GM19455 (cell line): ENCODE measurements at regions not wholly inside any gene's neighbourhood (a gene's known extent, or its start where the extent isn't known, plus 50 kb on each side); places are given as distances from the start of the nearest gene placed in this dataset.
"Not testable (repeated sequence)": the region's sequence is repeated elsewhere in the genome, so short reads cannot be mapped to it uniquely, and the experiment has no call there.

Experiments
- ATAC-seq: cut with Tn5 transposase; IDR thresholded peaks from one replicate; pipeline ENCODE4 v1.9.1; 2021; ENCODE audit not compliant: unreplicated experiment

- ATAC-seq: no peak
Measured at GRCh38 chr13:78876915-78877549, 218.1 kb upstream of the OBI1 start.

- ATAC-seq: no peak
Measured at GRCh38 chr13:78875792-78876580, 217.0 kb upstream of the OBI1 start.

DNA sequence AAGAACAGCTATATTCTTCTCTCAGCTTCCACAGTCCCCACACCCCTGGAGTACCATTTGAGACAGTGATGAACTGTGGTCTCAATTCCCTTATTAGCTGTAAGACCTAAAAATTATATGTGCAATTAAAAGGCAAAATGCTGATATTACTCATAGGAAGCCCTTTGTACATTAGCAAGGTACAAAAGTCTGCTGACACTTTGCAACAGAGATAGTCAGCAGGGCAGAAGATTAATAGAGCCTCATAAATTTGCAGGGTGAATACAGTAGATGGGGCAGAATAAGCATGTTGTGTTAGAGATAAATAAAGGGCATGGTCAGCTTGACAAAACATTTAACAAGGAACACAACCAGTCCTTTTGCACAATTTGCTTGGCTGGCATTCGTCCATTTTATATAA is 210.0 kb upstream of the OBI1 start:
- ATAC-seq: no peak

GRCh38 chr13:78867655-78868054 is 208.7 kb upstream of the OBI1 start:
- ATAC-seq: no peak

DNA sequence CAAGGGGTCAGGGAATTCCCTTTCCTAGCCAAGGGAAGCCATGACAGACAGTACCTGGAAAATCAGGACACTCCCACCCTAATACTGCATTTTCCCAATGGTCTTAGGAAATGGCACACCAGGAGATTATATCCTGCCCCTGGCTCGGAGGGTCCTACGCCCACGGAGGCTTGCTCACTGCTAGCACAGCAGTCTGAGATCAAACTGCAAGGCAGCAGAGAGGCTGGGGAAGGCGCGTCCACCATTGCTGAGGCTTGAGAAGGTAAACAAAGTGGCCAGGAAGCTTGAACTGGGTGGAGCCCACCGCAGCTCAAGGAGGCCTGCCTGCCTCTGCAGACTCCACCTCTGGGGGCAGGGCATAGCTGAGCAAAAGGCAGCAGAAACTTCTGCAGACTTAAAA is 207.1 kb upstream of the OBI1 start:
- not testable (repeated sequence) for ATAC-seq

- ATAC-seq: no peak
Measured at GRCh38 chr13:78862446-78862845, 203.5 kb upstream of the OBI1 start.

DNA sequence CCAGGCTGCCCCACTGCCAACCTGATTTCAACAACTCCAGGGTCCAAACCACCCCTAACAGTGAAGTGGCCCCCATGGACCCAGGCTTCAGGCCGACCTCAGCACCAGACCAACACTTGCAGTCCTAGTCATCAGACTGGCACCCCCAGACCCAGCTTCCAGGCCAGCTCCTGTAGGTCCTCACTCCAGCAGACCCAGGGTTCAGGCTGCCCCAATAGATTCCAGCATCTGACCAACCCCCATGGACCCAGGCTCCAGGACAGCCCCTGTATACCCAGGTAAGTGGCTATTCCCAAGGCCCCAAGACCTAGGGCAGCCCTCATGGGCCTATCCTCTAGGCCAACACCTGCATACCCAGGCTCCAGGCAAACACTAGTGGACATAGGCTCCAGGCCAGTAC is 193.8 kb upstream of the OBI1 start:
- no peak for ATAC-seq

DNA sequence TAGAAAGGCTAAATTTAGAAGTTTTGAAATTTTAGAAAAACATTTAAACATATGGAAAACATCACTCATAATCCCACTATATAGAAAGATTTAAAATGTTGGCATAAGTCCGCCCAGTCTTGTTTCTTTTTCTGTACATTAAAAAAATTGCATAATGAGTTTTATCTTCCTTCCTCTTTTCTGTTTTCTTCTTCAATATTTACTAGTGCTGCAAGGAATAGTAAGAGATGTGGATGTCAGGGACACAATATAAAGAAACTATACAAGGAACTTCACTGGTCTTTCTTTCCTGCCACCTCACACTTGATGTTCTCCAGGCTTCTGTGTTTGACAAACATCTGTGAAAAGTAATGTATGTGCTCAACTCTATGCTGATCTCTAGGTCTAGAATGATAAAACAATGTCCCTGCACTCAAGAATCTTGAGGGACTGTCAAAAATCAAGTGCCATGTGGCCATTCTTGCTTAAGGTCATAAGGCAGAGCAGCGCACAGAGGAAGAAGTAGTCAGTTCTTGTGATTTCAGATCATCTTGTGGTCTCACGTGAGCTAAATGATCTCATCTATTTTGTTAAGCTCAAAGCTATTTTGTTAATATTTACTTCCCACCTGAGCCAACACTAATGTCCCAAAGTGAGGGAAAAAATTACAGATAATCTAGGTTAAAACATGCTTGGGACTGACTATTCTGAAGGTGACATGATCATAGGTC is 186.9 kb upstream of the OBI1 start:
- no peak for ATAC-seq

DNA sequence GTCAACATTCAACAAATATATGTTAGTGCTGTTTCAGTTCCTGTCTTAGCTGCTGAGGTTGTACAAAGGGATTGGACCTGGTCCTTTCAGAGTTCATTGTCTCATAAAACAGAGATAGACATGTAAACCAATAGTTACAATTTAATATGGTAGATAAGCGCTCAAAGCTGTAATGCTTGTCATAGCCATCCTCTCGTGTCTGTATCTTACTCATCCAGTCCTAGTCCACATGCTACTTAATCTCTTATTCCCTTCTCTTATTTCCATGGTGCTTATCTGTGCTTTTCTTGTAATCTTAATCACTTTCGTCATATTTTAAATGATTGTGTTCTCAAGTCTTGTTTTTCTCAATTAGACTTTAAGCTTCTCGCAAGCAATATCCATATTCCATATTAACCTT is 185.2 kb upstream of the OBI1 start:
- no peak for ATAC-seq

DNA sequence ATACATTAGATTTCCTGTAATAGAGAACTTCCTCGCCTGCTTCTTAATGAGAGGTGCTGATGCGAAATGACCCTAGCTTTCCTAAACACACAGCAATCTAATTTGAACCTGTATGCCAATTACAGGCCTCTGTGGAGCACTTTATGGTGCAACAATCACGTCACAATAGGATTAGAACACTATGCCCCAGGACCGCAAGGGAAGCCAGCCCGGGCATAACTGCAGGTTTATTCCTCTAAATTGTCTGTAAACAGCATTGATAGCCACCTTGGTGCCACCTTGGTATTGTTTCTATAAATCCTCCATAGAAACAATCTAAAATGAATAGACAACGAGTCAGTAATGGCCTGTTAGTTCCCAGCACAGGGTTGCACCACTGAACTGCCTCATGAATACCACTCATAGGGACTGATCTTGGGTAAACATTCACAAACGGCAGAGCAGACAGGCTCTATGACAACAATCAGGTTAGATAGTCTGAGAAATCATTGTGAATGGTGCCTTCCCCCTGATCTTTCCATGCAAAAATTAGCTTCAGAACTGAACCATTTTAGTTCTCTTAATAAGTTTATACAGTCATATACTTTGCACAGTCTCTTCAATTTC is 182.5 kb upstream of the OBI1 start:
- no peak for ATAC-seq

DNA sequence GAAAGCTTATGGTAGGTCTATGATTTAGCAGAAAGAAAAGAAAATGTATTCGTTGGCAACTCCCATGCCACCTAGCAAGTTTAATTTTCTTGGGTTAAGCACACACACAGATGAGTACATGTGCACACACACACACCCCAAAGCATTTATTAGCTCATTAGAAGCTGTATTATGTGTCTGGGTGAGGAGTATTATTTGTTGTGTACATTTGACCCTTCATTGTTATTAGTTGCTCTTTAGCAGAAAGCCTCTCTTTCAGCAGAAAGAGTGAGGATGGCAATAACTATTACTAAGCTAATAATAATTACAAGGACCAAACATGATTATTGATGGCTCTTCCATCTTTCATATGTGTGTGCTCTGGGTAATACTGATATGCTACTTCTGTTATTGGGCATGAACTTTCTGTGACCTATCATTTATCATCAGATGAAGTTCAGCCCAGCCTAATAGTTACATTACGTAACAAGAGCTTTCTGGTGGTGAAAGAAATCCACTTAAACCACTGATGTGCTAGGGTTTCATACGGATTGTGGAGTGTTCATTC is 177.4 kb upstream of the OBI1 start:
- ATAC-seq: no peak

DNA sequence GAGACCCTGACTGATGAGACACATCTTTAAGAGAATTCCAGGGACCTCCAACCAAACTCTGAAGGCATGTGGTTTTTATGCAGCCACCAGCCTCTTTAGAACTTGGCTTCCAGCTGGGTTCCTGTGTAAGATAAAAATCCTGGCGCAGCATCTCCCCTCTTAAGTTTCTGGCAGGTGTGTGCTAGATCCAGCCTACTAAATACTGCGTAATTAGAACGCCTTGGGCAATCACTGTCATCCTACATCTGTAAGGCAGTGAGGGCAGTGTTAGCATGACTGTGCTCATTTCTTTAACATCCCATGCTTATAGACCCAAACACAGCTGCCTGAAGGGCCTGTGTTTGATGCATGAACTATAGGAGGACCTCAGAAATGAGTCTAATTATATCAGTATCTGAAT is 173.5 kb upstream of the OBI1 start:
- no peak for ATAC-seq

DNA sequence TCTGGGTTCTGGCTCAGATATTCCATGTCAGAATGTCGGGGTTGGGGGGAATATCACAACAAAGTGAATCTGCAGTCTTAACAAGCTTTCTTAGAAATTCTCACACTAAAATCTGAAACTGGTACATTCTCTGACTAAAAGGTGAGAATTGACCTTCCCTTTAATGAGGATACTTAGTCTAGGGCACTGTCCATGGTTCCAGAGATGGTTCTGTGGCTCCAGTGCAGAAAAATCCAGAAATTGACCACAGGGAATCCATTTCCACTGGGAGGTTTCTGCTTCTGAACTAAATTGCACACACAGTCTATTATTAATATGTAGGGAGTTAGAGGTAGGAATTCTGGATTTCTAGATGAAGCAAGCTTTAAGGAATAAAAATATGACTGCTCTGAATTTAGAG is 171.6 kb upstream of the OBI1 start:
- no peak for ATAC-seq

GRCh38 chr13:78829821-78830220 is 170.9 kb upstream of the OBI1 start:
- ATAC-seq: no peak

GRCh38 chr13:78827471-78827870 is 168.5 kb upstream of the OBI1 start:
- ATAC-seq: no peak

GRCh38 chr13:78826936-78827335 is 168.0 kb upstream of the OBI1 start:
- ATAC-seq: no peak

DNA sequence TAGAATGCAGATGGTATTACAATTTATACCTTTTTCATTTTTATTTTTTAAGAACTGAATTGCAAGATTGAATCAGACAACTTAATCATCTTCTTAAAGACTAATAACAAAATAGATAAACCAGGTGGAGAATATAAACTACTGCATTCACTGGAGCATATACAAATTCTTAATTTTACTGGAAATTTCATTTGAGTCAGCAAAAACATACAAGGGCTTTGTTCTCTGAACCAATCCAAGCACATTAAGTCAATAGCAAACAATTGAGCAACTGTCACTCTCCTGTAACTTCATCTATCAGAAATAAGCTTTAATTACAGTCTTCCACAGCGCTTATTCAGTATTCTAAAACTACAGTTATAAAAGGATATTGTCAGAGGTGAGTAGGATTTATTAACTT is 167.4 kb upstream of the OBI1 start:
- ATAC-seq: no peak

DNA sequence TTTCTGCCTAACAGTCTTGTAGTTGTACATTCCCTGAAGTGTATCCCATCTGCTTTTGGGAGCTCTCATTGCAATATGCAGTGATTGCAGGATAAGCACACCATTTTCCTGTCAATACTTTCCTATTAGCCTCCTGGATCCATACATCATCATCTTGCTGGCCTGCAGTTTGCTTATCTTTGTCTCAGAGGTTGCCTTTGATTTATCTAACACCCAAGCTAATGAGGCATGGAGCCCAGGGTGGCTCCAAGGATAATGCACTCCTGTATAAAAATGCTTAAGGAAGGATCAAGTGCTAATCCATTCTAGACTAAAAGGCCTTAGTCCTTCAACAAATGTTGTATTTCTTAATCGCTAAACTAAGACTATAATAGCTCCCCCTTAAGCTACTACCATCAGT is 161.6 kb upstream of the OBI1 start:
- no peak for ATAC-seq

GRCh38 chr13:78816592-78816991 is 157.6 kb upstream of the OBI1 start:
- ATAC-seq: no peak

DNA sequence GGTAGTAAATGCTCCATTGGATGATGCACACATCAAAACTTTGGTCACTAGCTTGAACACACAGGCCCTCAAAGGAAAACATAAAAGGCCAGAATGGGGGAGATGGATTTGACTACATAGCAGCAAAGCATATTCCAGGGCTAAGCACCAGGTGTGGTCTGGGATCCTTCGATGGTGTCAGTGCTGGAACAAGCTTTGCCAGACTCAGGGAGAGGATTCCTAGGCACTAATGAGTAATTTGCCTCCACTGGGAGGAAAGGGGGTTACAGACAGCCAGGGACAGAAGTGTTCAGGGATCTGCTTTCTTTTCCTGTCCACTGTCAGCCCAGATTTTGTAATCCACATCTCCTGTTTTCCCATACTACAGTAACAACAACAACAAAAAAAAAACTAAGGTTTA is 157.2 kb upstream of the OBI1 start:
- ATAC-seq: no peak

DNA sequence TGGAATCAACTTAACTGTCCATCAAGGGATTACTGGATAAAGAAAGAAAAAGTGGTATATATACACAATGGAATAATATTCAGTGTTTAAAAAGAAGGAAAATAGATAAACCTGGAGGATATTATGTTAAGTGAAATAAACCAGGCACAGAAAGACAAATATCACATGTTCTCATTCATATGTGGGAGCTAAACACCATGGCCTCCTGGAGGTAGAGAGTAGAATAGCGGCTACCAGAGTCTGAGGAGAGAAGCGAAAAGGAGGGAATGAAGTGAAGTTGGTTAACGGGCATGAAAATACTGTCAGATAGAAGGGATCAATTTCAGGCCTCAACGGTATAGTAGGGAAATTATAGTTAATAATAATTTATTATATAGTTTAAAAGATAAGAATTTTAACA is 147.5 kb upstream of the OBI1 start:
- ATAC-seq: no peak

DNA sequence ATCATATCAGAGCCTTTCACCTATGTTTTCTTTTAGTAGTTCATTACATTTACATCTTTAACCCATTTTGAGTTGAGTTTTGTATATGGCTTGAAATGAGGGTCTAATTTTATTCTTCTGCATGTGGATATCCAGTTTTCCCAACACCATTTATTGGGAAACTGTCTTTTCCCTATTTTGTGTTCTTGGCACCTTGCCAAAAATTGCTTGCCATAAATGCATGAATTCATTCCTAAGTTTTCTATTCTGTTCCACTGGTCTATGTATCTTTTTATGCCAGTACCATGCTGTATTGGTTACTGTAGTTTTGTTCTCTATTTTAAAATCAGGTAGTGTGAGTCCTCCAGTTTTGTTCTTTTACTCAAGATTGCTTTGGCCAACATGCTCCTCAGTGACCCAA is 144.0 kb upstream of the OBI1 start:
- ATAC-seq: no peak
